ENCODE measurements at regions not wholly inside any gene's neighbourhood (a gene's known extent, or its start where the extent isn't known, plus 50 kb on each side); places are given as distances from the start of the nearest gene placed in this dataset.

GRCh38 chr13:107585469-107586180 is 629.7 kb downstream of the LIG4 start:
- no peak for DNase-seq (ENCODE audit: low read depth in 2 of 2, low spot score in 1 of 2)

GRCh38 chr13:107582171-107582570 is 633.2 kb downstream of the LIG4 start:
- DNase-seq (ENCODE audit: low read depth in 2 of 2, low spot score in 1 of 2): no peak

GRCh38 chr13:107580741-107581412 is 634.5 kb downstream of the LIG4 start:
- no peak for DNase-seq (ENCODE audit: low read depth in 2 of 2, low spot score in 1 of 2)

- DNase-seq (ENCODE audit: low read depth in 2 of 2, low spot score in 1 of 2): no peak
Observed at GRCh38 chr13:107576430-107576829, 638.9 kb downstream of the LIG4 start.

GRCh38 chr13:107574517-107575210 is 640.7 kb downstream of the LIG4 start:
- DNase-seq (ENCODE audit: low read depth in 2 of 2, low spot score in 1 of 2): no peak

- DNase-seq (ENCODE audit: low read depth in 2 of 2, low spot score in 1 of 2): no peak
Observed at GRCh38 chr13:107573184-107573583, 642.2 kb downstream of the LIG4 start.

- no peak for DNase-seq (ENCODE audit: low read depth in 2 of 2, low spot score in 1 of 2)
Observed at GRCh38 chr13:107572156-107572555, 643.2 kb downstream of the LIG4 start.

- DNase-seq (ENCODE audit: low read depth in 2 of 2, low spot score in 1 of 2): no peak
Observed at GRCh38 chr13:107568181-107568580, 647.2 kb downstream of the LIG4 start.

GRCh38 chr13:107563099-107563925 is 652.0 kb downstream of the LIG4 start:
- no peak for DNase-seq (ENCODE audit: low read depth in 2 of 2, low spot score in 1 of 2)

GRCh38 chr13:107562203-107562602 is 653.1 kb downstream of the LIG4 start:
- DNase-seq (ENCODE audit: low read depth in 2 of 2, low spot score in 1 of 2): no peak

- DNase-seq (ENCODE audit: low read depth in 2 of 2, low spot score in 1 of 2): no peak
Observed at GRCh38 chr13:107554460-107554859, 660.9 kb downstream of the LIG4 start.

GRCh38 chr13:107553838-107554237 is 661.5 kb downstream of the LIG4 start:
- DNase-seq (ENCODE audit: low read depth in 2 of 2, low spot score in 1 of 2): no peak

GRCh38 chr13:107551521-107551920 is 663.8 kb downstream of the LIG4 start:
- DNase-seq (ENCODE audit: low read depth in 2 of 2, low spot score in 1 of 2): no peak

GRCh38 chr13:107548338-107548737 is 667.0 kb downstream of the LIG4 start:
- no peak for DNase-seq (ENCODE audit: low read depth in 2 of 2, low spot score in 1 of 2)

- no peak for DNase-seq (ENCODE audit: low read depth in 2 of 2, low spot score in 1 of 2)
Observed at GRCh38 chr13:107545946-107546502, 669.3 kb downstream of the LIG4 start.

GRCh38 chr13:107534548-107534947 is 680.8 kb downstream of the LIG4 start:
- DNase-seq (ENCODE audit: low read depth in 2 of 2, low spot score in 1 of 2): no peak

GRCh38 chr13:107531816-107532215 is 683.5 kb downstream of the LIG4 start:
- DNase-seq (ENCODE audit: low read depth in 2 of 2, low spot score in 1 of 2): no peak

GRCh38 chr13:107531180-107531579 is 684.2 kb downstream of the LIG4 start:
- no peak for DNase-seq (ENCODE audit: low read depth in 2 of 2, low spot score in 1 of 2)

GRCh38 chr13:107529035-107529434 is 686.3 kb downstream of the LIG4 start:
- no peak for DNase-seq (ENCODE audit: low read depth in 2 of 2, low spot score in 1 of 2)

GRCh38 chr13:107518780-107519179 is 696.6 kb downstream of the LIG4 start:
- no peak for DNase-seq (ENCODE audit: low read depth in 2 of 2, low spot score in 1 of 2)

GRCh38 chr13:107518292-107518691 is 697.0 kb downstream of the LIG4 start:
- no peak for DNase-seq (ENCODE audit: low read depth in 2 of 2, low spot score in 1 of 2)
